ENCODE measurements at regions not wholly inside any gene's neighbourhood (a gene's known extent, or its start where the extent isn't known, plus 50 kb on each side); places are given as distances from the start of the nearest gene placed in this dataset.
"Not testable (repeated sequence)": the region's sequence is repeated elsewhere in the genome, so short reads cannot be mapped to it uniquely, and the experiment has no call there.

DNA sequence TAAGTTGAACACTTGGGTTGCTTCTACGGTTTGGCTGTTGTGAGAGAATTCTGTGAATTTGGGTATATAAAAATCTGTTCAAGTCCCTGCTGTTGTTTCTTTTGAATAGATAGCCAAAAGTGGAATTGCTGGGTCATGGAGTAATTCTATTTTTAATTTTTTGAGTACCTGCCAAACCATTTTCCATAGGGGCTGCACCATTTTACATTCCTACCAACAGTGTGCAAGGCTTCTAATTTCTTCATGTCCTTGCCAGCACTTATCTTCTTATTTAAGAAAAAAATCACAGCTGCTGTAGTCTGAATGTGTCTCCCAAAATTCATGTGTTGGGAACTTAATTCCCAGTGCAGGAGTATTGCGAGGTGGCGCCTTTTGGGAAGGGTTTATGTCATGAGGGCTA lies 75.1 kb upstream of the NUTM2F start:
- H3K9ac ChIP-seq (ENCODE audit: low read length); H3K36me3 ChIP-seq (replicated peaks; ENCODE audit: insufficient read depth, low read length); H3K4me1 ChIP-seq (ENCODE audit: low read length); H4K20me1 ChIP-seq (ENCODE audit: insufficient read depth, low read length); H3F3A ChIP-seq (ENCODE audit: insufficient read depth, low read length); H3K27ac ChIP-seq (ENCODE audit: low read length); DNase-seq; H3K9me2 ChIP-seq (replicated peaks; ENCODE audit: insufficient read depth, low read length); H3K27me3 ChIP-seq (replicated peaks; ENCODE audit: insufficient read depth, low read length); H3K4me2 ChIP-seq (ENCODE audit: low read depth, low read length); H2AFZ ChIP-seq (ENCODE audit: low read length); H3K4me3 ChIP-seq (ENCODE audit: low read length); H3K9me3 ChIP-seq (replicated peaks; ENCODE audit: insufficient read depth, low read length): not testable (repeated sequence)
- H3K79me2 ChIP-seq (ENCODE audit: low read length) = peaks cover 47% of the 10 kb centered on the region

DNA sequence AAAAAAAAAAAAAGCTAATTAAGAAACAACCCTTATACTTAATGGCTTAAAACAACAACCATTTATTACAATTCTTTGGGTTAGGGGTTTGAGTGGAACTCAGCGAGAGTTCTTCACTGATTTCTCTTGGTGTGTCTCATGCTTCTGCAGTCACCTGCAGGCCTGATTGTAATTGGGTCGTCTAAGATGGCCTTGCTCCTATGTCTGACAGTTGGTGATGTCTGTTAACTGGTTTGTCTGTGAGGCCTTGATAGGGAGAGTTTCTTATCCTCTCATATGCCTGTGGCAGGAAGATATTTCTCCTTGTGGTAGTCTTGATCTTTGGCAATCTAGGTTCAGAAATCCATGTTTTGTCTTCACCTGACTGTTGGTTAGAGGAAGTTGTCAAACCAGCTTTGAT lies 85.2 kb upstream of the NUTM2F start:
- H3K9ac ChIP-seq (ENCODE audit: low read length) = not testable (repeated sequence)

DNA sequence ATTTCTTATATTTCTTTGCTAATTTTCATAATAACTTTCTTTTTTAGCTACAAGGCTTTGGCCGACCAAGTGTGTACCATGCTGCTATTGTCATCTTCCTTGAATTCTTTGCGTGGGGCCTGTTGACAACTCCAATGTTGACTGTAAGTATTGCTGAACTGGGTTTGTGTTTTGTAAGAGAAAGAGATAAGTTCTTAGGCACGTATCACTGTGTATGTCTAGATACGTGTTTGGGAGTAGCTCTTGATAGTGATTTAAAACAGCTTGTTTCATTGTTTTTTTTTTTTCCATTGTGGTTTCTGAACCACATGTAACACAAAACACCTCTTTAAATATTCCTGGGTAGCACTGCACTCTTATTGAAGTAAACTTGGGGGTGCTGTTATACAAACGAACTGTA lies 86.7 kb upstream of the NUTM2F start:
- not testable (repeated sequence) for H3F3A ChIP-seq (ENCODE audit: insufficient read depth, low read length); H3K4me1 ChIP-seq (ENCODE audit: low read length); H3K4me2 ChIP-seq (ENCODE audit: low read depth, low read length); H3K9me3 ChIP-seq (replicated peaks; ENCODE audit: insufficient read depth, low read length); H3K9ac ChIP-seq (ENCODE audit: low read length); H3K27ac ChIP-seq (ENCODE audit: low read length); H3K27me3 ChIP-seq (replicated peaks; ENCODE audit: insufficient read depth, low read length); H3K9me2 ChIP-seq (replicated peaks; ENCODE audit: insufficient read depth, low read length); H3K4me3 ChIP-seq (ENCODE audit: low read length); DNase-seq; H3K36me3 ChIP-seq (replicated peaks; ENCODE audit: insufficient read depth, low read length); H4K20me1 ChIP-seq (ENCODE audit: insufficient read depth, low read length); H2AFZ ChIP-seq (ENCODE audit: low read length)
- peaks cover 16% of the 10 kb centered on the region for H3K79me2 ChIP-seq (ENCODE audit: low read length)

More for the DNA sequence above, 85.2 kb upstream of the NUTM2F start:
- H3K27ac ChIP-seq (ENCODE audit: low read length); H4K20me1 ChIP-seq (ENCODE audit: insufficient read depth, low read length); H3K4me1 ChIP-seq (ENCODE audit: low read length); H2AFZ ChIP-seq (ENCODE audit: low read length); H3F3A ChIP-seq (ENCODE audit: insufficient read depth, low read length); H3K27me3 ChIP-seq (replicated peaks; ENCODE audit: insufficient read depth, low read length); H3K9me2 ChIP-seq (replicated peaks; ENCODE audit: insufficient read depth, low read length); DNase-seq; H3K4me3 ChIP-seq (ENCODE audit: low read length); H3K4me2 ChIP-seq (ENCODE audit: low read depth, low read length); H3K36me3 ChIP-seq (replicated peaks; ENCODE audit: insufficient read depth, low read length); H3K9me3 ChIP-seq (replicated peaks; ENCODE audit: insufficient read depth, low read length): not testable (repeated sequence)
- peaks cover 23% of the 10 kb centered on the region for H3K79me2 ChIP-seq (ENCODE audit: low read length)

DNA sequence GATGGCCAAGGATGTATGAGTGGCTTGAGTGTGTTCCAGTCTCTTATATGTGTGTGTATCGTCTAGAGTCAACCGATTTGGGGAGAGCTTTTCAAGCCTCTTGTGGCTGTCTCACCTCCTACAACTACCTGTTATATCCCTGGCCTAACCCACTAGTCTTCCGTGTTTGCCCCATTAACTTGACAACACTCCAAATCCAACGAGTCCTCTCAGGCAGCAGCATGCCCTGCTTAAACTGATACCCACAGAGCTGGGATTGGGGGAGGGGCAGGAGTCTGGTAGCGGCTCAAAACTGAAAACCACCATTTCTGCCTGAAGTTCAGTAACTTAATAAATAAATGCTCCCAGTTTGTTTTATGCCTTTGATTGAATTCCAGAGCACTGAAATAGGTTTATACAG lies 91.7 kb upstream of the NUTM2F start:
- not testable (repeated sequence) for H3K36me3 ChIP-seq (replicated peaks; ENCODE audit: insufficient read depth, low read length); H3K27ac ChIP-seq (ENCODE audit: low read length); H3K4me3 ChIP-seq (ENCODE audit: low read length); H3K27me3 ChIP-seq (replicated peaks; ENCODE audit: insufficient read depth, low read length); H3K4me2 ChIP-seq (ENCODE audit: low read depth, low read length); H3K9ac ChIP-seq (ENCODE audit: low read length); H3K79me2 ChIP-seq (ENCODE audit: low read length); H3K9me2 ChIP-seq (replicated peaks; ENCODE audit: insufficient read depth, low read length); H3K4me1 ChIP-seq (ENCODE audit: low read length); DNase-seq; H3K9me3 ChIP-seq (replicated peaks; ENCODE audit: insufficient read depth, low read length); H3F3A ChIP-seq (ENCODE audit: insufficient read depth, low read length); H2AFZ ChIP-seq (ENCODE audit: low read length); H4K20me1 ChIP-seq (ENCODE audit: insufficient read depth, low read length)

DNA sequence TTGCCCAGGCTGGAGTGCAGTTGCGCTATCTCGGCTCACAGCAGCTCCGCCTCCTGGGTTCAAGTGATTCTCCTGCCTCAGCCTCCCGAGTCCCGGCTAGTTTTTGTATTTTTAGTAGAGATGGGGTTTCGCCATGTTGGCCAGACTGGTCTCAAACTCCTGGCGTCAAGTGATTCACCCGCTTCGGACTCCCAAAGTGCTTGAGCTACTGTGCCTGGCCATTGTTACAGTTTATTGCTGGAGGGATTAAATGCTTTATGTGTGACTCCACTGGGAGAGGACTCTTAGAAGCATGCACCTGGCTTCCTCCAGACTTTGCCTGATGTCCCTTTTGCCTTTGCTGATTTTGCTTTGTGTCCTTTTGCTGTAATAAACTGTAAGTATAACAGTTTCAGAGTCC lies 93.5 kb upstream of the NUTM2F start:
- not testable (repeated sequence) for H3K27ac ChIP-seq (ENCODE audit: low read length); H3K4me1 ChIP-seq (ENCODE audit: low read length); H3K9me2 ChIP-seq (replicated peaks; ENCODE audit: insufficient read depth, low read length); H3K4me2 ChIP-seq (ENCODE audit: low read depth, low read length); H3K36me3 ChIP-seq (replicated peaks; ENCODE audit: insufficient read depth, low read length); H3F3A ChIP-seq (ENCODE audit: insufficient read depth, low read length); H3K79me2 ChIP-seq (ENCODE audit: low read length); H3K9ac ChIP-seq (ENCODE audit: low read length); H3K27me3 ChIP-seq (replicated peaks; ENCODE audit: insufficient read depth, low read length); H4K20me1 ChIP-seq (ENCODE audit: insufficient read depth, low read length); H3K9me3 ChIP-seq (replicated peaks; ENCODE audit: insufficient read depth, low read length); DNase-seq; H3K4me3 ChIP-seq (ENCODE audit: low read length); H2AFZ ChIP-seq (ENCODE audit: low read length)

DNA sequence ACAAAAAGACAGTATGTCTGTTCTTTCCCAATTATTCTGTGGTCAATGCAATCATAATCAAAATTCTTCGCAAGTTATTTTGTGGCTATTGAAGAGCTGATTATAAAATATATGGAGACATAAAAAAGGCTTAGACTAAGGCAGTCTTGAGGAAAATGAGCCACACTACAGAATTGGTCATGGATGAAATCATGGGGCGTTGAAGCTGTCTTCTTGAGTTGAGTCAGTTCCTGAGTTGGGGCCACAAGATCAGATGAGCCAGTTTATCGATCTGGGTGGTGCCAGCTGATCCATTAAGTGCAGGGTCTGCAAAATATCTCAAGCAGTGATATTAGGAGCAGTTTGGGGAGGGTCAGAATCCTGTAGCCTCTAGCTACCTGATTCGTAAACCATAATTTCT lies 96.9 kb upstream of the NUTM2F start:
- H3F3A ChIP-seq (ENCODE audit: insufficient read depth, low read length); H3K9me3 ChIP-seq (replicated peaks; ENCODE audit: insufficient read depth, low read length); H3K27ac ChIP-seq (ENCODE audit: low read length); H3K27me3 ChIP-seq (replicated peaks; ENCODE audit: insufficient read depth, low read length); H4K20me1 ChIP-seq (ENCODE audit: insufficient read depth, low read length); H2AFZ ChIP-seq (ENCODE audit: low read length); H3K4me2 ChIP-seq (ENCODE audit: low read depth, low read length); DNase-seq; H3K9ac ChIP-seq (ENCODE audit: low read length); H3K4me1 ChIP-seq (ENCODE audit: low read length); H3K4me3 ChIP-seq (ENCODE audit: low read length); H3K79me2 ChIP-seq (ENCODE audit: low read length); H3K9me2 ChIP-seq (replicated peaks; ENCODE audit: insufficient read depth, low read length); H3K36me3 ChIP-seq (replicated peaks; ENCODE audit: insufficient read depth, low read length): not testable (repeated sequence)

DNA sequence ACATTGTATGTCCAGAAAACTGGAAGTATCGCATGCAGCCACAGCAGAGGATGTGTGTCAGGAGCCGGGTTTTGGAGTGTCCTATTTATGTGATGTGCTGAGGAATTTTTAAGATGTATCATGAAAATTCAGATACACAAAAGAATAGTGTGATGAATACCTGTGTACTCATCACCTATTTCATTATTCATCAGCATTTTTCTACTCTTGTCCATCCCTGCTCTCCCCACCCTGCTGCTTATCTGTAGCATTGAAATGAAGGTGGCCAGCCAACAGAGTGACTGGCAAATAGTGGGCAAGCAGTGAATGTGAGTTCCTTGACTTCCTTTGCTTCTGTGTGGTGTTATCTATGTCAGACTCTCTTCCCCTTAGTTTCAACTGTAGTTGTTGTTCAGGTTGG lies 108.7 kb upstream of the NUTM2F start:
- H3K9me3 ChIP-seq (replicated peaks; ENCODE audit: insufficient read depth, low read length); H3K4me2 ChIP-seq (ENCODE audit: low read depth, low read length); H3K9ac ChIP-seq (ENCODE audit: low read length); H3K27me3 ChIP-seq (replicated peaks; ENCODE audit: insufficient read depth, low read length); H2AFZ ChIP-seq (ENCODE audit: low read length); H4K20me1 ChIP-seq (ENCODE audit: insufficient read depth, low read length); H3K4me3 ChIP-seq (ENCODE audit: low read length); H3K9me2 ChIP-seq (replicated peaks; ENCODE audit: insufficient read depth, low read length); H3K36me3 ChIP-seq (replicated peaks; ENCODE audit: insufficient read depth, low read length); DNase-seq; H3K79me2 ChIP-seq (ENCODE audit: low read length); H3F3A ChIP-seq (ENCODE audit: insufficient read depth, low read length); H3K4me1 ChIP-seq (ENCODE audit: low read length); H3K27ac ChIP-seq (ENCODE audit: low read length): not testable (repeated sequence)

DNA sequence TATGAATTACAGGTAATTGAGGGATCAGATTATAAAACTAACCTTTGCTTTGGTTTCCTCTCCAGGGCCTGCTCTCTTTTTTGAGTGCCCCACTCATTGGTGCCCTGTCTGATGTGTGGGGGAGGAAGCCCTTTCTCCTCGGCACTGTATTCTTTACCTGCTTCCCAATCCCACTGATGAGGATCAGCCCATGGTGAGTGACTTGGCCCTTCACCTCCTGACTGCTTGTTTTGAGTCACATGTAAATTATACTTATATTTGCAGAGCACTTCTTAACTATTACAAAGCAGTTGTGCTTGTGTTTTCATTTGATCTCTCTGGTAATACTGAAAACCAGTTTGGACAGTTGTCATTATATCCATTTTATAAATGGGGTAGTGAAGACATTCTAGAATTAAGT lies 109.9 kb upstream of the NUTM2F start:
- not testable (repeated sequence) for H3K4me2 ChIP-seq (ENCODE audit: low read depth, low read length); H3F3A ChIP-seq (ENCODE audit: insufficient read depth, low read length); H4K20me1 ChIP-seq (ENCODE audit: insufficient read depth, low read length); DNase-seq; H3K79me2 ChIP-seq (ENCODE audit: low read length); H3K9ac ChIP-seq (ENCODE audit: low read length); H3K4me1 ChIP-seq (ENCODE audit: low read length); H3K27ac ChIP-seq (ENCODE audit: low read length); H2AFZ ChIP-seq (ENCODE audit: low read length); H3K9me3 ChIP-seq (replicated peaks; ENCODE audit: insufficient read depth, low read length); H3K27me3 ChIP-seq (replicated peaks; ENCODE audit: insufficient read depth, low read length); H3K4me3 ChIP-seq (ENCODE audit: low read length); H3K9me2 ChIP-seq (replicated peaks; ENCODE audit: insufficient read depth, low read length); H3K36me3 ChIP-seq (replicated peaks; ENCODE audit: insufficient read depth, low read length)
